ENCODE measurements at regions not wholly inside any gene's neighbourhood (a gene's known extent, or its start where the extent isn't known, plus 50 kb on each side); places are given as distances from the start of the nearest gene placed in this dataset.
"Not testable (repeated sequence)": the region's sequence is repeated elsewhere in the genome, so short reads cannot be mapped to it uniquely, and the experiment has no call there.

GRCh38 chr4:151541389-151542071, 132.6 kb downstream of the FHIP1A start:
- no peak for TF ChIP-seq POLR2AphosphoS5 (IDR thresholded peaks at IDR 0.05; ENCODE audit: low read depth, low read length)
- H3K36me3 ChIP-seq (ENCODE audit: control insufficient read depth, insufficient read depth, low read length), result no peaks in the 10 kb centered on the region
- no TSS peak for BruUV-seq (replicated peaks)
- no peaks in the 10 kb centered on the region for H3K4me1 ChIP-seq (ENCODE audit: control insufficient read depth, insufficient read depth, low read length)
- no peaks in the 10 kb centered on the region for H3K9me3 ChIP-seq (ENCODE audit: control insufficient read depth, insufficient read depth, low read depth, low read length)
- H3K4me3 ChIP-seq (ENCODE audit: low read depth in 2 of 2, low read length in 2 of 2), result peak overlapping the region in 1 of 2 experiments; percentile 16; a peak in 1 of 4 replicates
- intact Hi-C loops (cut with micrococcal nuclease; ENCODE audit: unreplicated experiment) (no loop called here), in situ Hi-C loops (cut with HindIII; ENCODE audit: low pct_unique_long_range_greater_than_20kb, low sequenced_read_pairs) (no loop called here)
- H3K27me3 ChIP-seq (ENCODE audit: control insufficient read depth, insufficient read depth, low read length), result no peaks in the 10 kb centered on the region; the same call in 1 of the 2 replicates
- CTCF ChIA-PET, result no interaction called here
- ATAC-seq (peak; percentile 68; the same call in 1 of the 2 replicates), DNase-seq (ENCODE audit: low read depth, low spot score) (peak; percentile 81)
- POLR2A ChIA-PET, result no interaction called here
- no peak overlapping the region for H3K27ac ChIP-seq (ENCODE audit: low read length)

DNA sequence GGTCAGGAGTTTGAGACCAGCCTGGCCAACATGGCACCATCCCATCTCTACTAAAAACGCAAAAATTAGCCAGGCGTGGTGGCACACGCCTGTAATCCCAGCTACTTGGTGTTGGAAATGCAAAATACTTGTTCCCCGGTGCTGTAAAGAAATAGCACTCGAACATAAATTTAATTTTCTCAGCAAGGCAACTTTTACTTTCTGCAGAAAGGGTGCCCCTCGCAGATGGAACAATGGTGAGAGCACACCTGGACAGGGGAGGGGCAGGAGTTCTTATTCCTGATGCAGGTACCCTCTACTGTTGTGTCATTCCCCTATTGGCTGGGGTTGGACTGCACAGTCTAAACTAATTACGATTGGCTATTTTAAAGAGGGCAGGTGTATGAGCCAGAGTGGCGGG, 139.7 kb downstream of the FHIP1A start:
- no peak overlapping the region for H3K27ac ChIP-seq (ENCODE audit: low read length)
- H3K4me1 ChIP-seq (ENCODE audit: control insufficient read depth, insufficient read depth, low read length), result no peaks in the 10 kb centered on the region
- intact Hi-C loops (cut with micrococcal nuclease; ENCODE audit: unreplicated experiment) (no loop called here), in situ Hi-C loops (cut with HindIII; ENCODE audit: low pct_unique_long_range_greater_than_20kb, low sequenced_read_pairs) (no loop called here)
- H3K27me3 ChIP-seq (ENCODE audit: control insufficient read depth, insufficient read depth, low read length), result no peaks in the 10 kb centered on the region; the same call in 1 of the 2 replicates
- no peak for TF ChIP-seq TCF7L2 (IDR thresholded peaks at IDR 0.05; ENCODE audit: low read depth, low read length)
- no peak for TF ChIP-seq POLR2AphosphoS5 (IDR thresholded peaks at IDR 0.05; ENCODE audit: low read depth, low read length)
- TF ChIP-seq REST (IDR thresholded peaks at IDR 0.05; ENCODE audit: insufficient read depth in 1 of 2, low read depth in 2 of 2, low read length in 1 of 2), result no peak
- TF ChIP-seq SIN3A (IDR thresholded peaks at IDR 0.05; ENCODE audit: borderline replicate concordance, insufficient read depth, low read depth, low read length), result no peak
- TF ChIP-seq, protein P1, sequence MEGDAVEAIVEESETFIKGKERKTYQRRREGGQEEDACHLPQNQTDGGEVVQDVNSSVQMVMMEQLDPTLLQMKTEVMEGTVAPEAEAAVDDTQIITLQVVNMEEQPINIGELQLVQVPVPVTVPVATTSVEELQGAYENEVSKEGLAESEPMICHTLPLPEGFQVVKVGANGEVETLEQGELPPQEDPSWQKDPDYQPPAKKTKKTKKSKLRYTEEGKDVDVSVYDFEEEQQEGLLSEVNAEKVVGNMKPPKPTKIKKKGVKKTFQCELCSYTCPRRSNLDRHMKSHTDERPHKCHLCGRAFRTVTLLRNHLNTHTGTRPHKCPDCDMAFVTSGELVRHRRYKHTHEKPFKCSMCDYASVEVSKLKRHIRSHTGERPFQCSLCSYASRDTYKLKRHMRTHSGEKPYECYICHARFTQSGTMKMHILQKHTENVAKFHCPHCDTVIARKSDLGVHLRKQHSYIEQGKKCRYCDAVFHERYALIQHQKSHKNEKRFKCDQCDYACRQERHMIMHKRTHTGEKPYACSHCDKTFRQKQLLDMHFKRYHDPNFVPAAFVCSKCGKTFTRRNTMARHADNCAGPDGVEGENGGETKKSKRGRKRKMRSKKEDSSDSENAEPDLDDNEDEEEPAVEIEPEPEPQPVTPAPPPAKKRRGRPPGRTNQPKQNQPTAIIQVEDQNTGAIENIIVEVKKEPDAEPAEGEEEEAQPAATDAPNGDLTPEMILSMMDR (IDR thresholded peaks at IDR 0.05), result no peak
- ChIA-PET POLR2A (no interaction called here), CTCF (no interaction called here)
- no peak overlapping the region for H3K4me3 ChIP-seq (ENCODE audit: low read depth in 2 of 2, low read length in 2 of 2)
- DNase-seq (ENCODE audit: low read depth, low spot score) (no peak), ATAC-seq (no peak)
- BruUV-seq (replicated peaks), result no TSS peak
- no peaks in the 10 kb centered on the region for H3K9me3 ChIP-seq (ENCODE audit: control insufficient read depth, insufficient read depth, low read depth, low read length)
- H3K36me3 ChIP-seq (ENCODE audit: control insufficient read depth, insufficient read depth, low read length), result no peaks in the 10 kb centered on the region

DNA sequence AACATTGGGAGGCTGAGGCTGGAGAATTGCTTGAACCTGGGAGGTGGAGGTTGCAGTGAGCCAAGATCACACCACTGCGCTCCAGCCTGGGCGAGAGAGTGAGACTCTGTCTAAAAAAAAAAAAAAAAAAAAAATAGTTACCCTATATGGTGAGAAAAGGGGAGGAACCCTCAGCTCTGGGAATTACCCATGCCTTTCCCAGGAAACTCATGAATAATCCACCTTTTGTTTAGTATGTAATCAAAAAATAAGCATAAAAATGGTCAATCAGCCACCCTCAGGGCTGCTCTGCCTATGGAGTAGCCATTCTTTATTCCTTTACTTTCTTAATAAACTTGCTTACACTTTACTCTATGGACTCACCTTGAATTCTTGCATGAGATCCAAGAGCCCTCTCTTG, 140.4 kb downstream of the FHIP1A start:
- BruUV-seq (replicated peaks); CTCF ChIA-PET; POLR2A ChIA-PET: not testable (repeated sequence)

More for the DNA sequence above, 140.4 kb downstream of the FHIP1A start:
- H3K27ac ChIP-seq (ENCODE audit: low read length); H3K27me3 ChIP-seq (ENCODE audit: control insufficient read depth, insufficient read depth, low read length); intact Hi-C loops (cut with micrococcal nuclease; ENCODE audit: unreplicated experiment); DNase-seq (ENCODE audit: low read depth, low spot score); H3K36me3 ChIP-seq (ENCODE audit: control insufficient read depth, insufficient read depth, low read length); ATAC-seq; H3K9me3 ChIP-seq (ENCODE audit: control insufficient read depth, insufficient read depth, low read depth, low read length); H3K4me1 ChIP-seq (ENCODE audit: control insufficient read depth, insufficient read depth, low read length); in situ Hi-C loops (cut with HindIII; ENCODE audit: low pct_unique_long_range_greater_than_20kb, low sequenced_read_pairs); H3K4me3 ChIP-seq (ENCODE audit: low read depth in 2 of 2, low read length in 2 of 2): not testable (repeated sequence)
